HCT116 (cell line): ENCODE measurements at regions not wholly inside any gene's neighbourhood (a gene's known extent, or its start where the extent isn't known, plus 50 kb on each side); places are given as distances from the start of the nearest gene placed in this dataset.
A peak's percentile ranks its signal among the peaks of the same experiment; 100 is the strongest.
"Not testable (repeated sequence)": the region's sequence is repeated elsewhere in the genome, so short reads cannot be mapped to it uniquely, and the experiment has no call there.

ENCODE experiments used
- ATAC-seq: fragments of 200-7000 bp; cut with Tn5 transposase; 2 replicates; pipeline ENCODE4 v1.9.1; 2020; ENCODE audit warnings: mild to moderate bottlenecking, moderate library complexity
- BruUV-seq: library from RNA; stranded (reverse); fragments of 400-500 nt; replicated peaks from 2 replicates; lab custom pipeline; 2021; lab: Mats Ljungman, UMichigan
- CTCF ChIA-PET: fragments of 300-600 bp; sonication (Branson Sonifier 250); formaldehyde crosslinking; loops from one replicate; lab custom pipeline; 2021; ENCODE audit warnings: antibody characterized with exemption; lab: Charles Lee
- POLR2A ChIA-PET: fragments of 300-600, 350-600 bp; sonication (Branson Sonifier 250); formaldehyde crosslinking; loops from one replicate; lab custom pipeline; 2021; ENCODE audit warnings: antibody characterized with exemption; lab: Charles Lee
- RAD21 ChIA-PET, 2 experiments: fragments of 300-600 bp; sonication (Branson Sonifier 250); formaldehyde crosslinking; loops; one replicate each; lab custom pipeline; 2023; ENCODE audit warnings: low total read pairs in 2 of 2; ENCODE audit not compliant: uncharacterized antibody in 2 of 2, unreplicated experiment in 2 of 2, low non-redundant PET in 1 of 2; lab: Charles Lee
- DNase-seq: peaks from one replicate; pipeline ENCODE4 v3.0.0-alpha.2; 2010; ENCODE audit warnings: low read depth, low spot score
- H2AFZ ChIP-seq: fragments of 200-600 bp; shearing (Covaris generic), sonication (generic); 2 replicates; pipeline ENCODE4 v1.6.1; 2017; ENCODE audit warnings: low read depth, mixed run types, mixed read lengths, antibody characterized with exemption, low read length; ENCODE audit not compliant: poor library complexity, severe bottlenecking
- H3K27ac ChIP-seq: 2 replicates; pipeline ENCODE4 v1.5.1; 2012; ENCODE audit warnings: low read depth, low read length
- H3K27me3 ChIP-seq: fragments of 200-600 bp; sonication (generic); 2 replicates; pipeline ENCODE4 v1.6.1; 2016; ENCODE audit warnings: mixed run types, low read length, mixed read lengths; ENCODE audit not compliant: insufficient read depth
- H3K36me3 ChIP-seq, 2 experiments: fragments of 200-500 bp in 1 of 2; fragments of 200-600 bp in 1 of 2; sonication (Bioruptor generic) in 1 of 2; sonication (generic) in 1 of 2; 2 replicates each; pipeline versions ENCODE4 v1.5.1 to v1.6.1; 2014 to 2016; ENCODE audit warnings: low read length in 2 of 2, inconsistent platforms in 1 of 2, mixed read lengths in 1 of 2, mixed run types in 1 of 2; ENCODE audit not compliant: insufficient read depth in 2 of 2, control insufficient read depth in 1 of 2
- H3K4me1 ChIP-seq, 2 experiments: fragments of 200-600 bp in 1 of 2; sonication (generic) in 1 of 2; 2 replicates each; pipeline versions ENCODE4 v1.5.1 to v1.6.1; 2012 to 2017; ENCODE audit warnings: low read length in 2 of 2, inconsistent platforms in 1 of 2, mild to moderate bottlenecking in 1 of 2, mixed read lengths in 1 of 2, mixed run types in 1 of 2, moderate library complexity in 1 of 2; ENCODE audit not compliant: insufficient read depth in 2 of 2, control insufficient read depth in 1 of 2
- H3K4me2 ChIP-seq: fragments of 200-600 bp; sonication (generic); 2 replicates; pipeline ENCODE4 v1.6.1; 2017; ENCODE audit warnings: mixed run types, low read length, mixed read lengths
- H3K4me3 ChIP-seq, 2 experiments: fragments of 200-600 bp in 1 of 2; sonication (generic) in 1 of 2; replicated peaks in 1 of 2; 2 replicates each; pipeline ENCODE4 v1.5.1; 2011 to 2016; ENCODE audit warnings: low read length in 2 of 2, control low read depth in 1 of 2, low read depth in 1 of 2, mild to moderate bottlenecking in 1 of 2, mixed read lengths in 1 of 2, mixed run types in 1 of 2
- H3K79me2 ChIP-seq: fragments of 200-600 bp; sonication (generic); 2 replicates; pipeline ENCODE4 v1.6.1; 2017; ENCODE audit warnings: mild to moderate bottlenecking, mixed run types, low read length, moderate library complexity, mixed read lengths; ENCODE audit not compliant: insufficient read depth
- H3K9ac ChIP-seq: fragments of 200-600 bp; sonication (generic); 2 replicates; pipeline ENCODE4 v1.6.1; 2016; ENCODE audit warnings: low read length, mixed read lengths
- H3K9me2 ChIP-seq: fragments of 200-600 bp; sonication (generic), shearing (Covaris generic); 2 replicates; pipeline ENCODE4 v1.6.1; 2017; ENCODE audit warnings: mixed run types, mild to moderate bottlenecking, moderate library complexity; ENCODE audit not compliant: insufficient read depth
- H3K9me3 ChIP-seq, 2 experiments: fragments of 200-500 bp in 1 of 2; fragments of 200-600 bp in 1 of 2; sonication (Bioruptor generic) in 1 of 2; sonication (generic) in 1 of 2; 2 replicates each; pipeline ENCODE4 v1.6.1; 2014 to 2017; ENCODE audit warnings: low read length in 2 of 2, mixed read lengths in 2 of 2, inconsistent platforms in 1 of 2, low read depth in 1 of 2, mild to moderate bottlenecking in 1 of 2, mixed run types in 1 of 2, moderate library complexity in 1 of 2; ENCODE audit not compliant: control insufficient read depth in 1 of 2, insufficient read depth in 1 of 2
- H4K20me1 ChIP-seq: fragments of 200-600 bp; sonication (generic), shearing (Covaris generic); 2 replicates; pipeline ENCODE4 v1.6.1; 2017; ENCODE audit warnings: mixed run types, mild to moderate bottlenecking, moderate library complexity; ENCODE audit not compliant: insufficient read depth
- CBX3 ChIP-seq: IDR thresholded peaks from 2 replicates; pipeline ENCODE4 v1.6.1; 2012; ENCODE audit warnings: low read depth
- EGR1 ChIP-seq: IDR thresholded peaks from 2 replicates; pipeline ENCODE4 v1.6.1; 2012; ENCODE audit warnings: low read depth
- ELF1 ChIP-seq: IDR thresholded peaks from 2 replicates; pipeline ENCODE4 v1.6.1; 2012; ENCODE audit warnings: low read depth, borderline replicate concordance
- FOSL1 ChIP-seq: IDR thresholded peaks from 2 replicates; pipeline ENCODE4 v1.6.1; 2012; ENCODE audit warnings: low read depth
- POLR2AphosphoS5 ChIP-seq: IDR thresholded peaks from 2 replicates; pipeline ENCODE4 v1.6.1; 2011; ENCODE audit warnings: mild to moderate bottlenecking, low read depth, low read length, moderate library complexity
- RAD21 ChIP-seq: IDR thresholded peaks from 2 replicates; pipeline ENCODE4 v1.6.1; 2012; ENCODE audit warnings: low read depth, mild to moderate bottlenecking
- SIN3A ChIP-seq: IDR thresholded peaks from 2 replicates; pipeline ENCODE4 v1.6.1; 2012; ENCODE audit warnings: low read depth
- SP1 ChIP-seq: IDR thresholded peaks from 2 replicates; pipeline ENCODE4 v1.6.1; 2012; ENCODE audit warnings: low read depth
- intact Hi-C: fragments of 100-400 bp; cut with micrococcal nuclease; formaldehyde crosslinking; loops from 2 replicates; pipeline ENCODE4 v1.10.0; 2022
- TF ChIP-seq, protein P1 (sequence below), 3 experiments: fragments of 200-600 bp in 1 of 3; sonication (generic) in 1 of 3; IDR thresholded peaks in 2 of 3; conservative IDR thresholded peaks in 1 of 3; 2 replicates each; pipeline ENCODE4 v1.5.1; 2012 to 2017; ENCODE audit warnings: low read depth in 2 of 3, low read length in 2 of 3, antibody characterized with exemption in 1 of 3, borderline replicate concordance in 1 of 3, control low read depth in 1 of 3, mild to moderate bottlenecking in 1 of 3, mixed read lengths in 1 of 3, mixed run types in 1 of 3, moderate library complexity in 1 of 3; ENCODE audit not compliant: insufficient read depth in 1 of 3

DNA sequence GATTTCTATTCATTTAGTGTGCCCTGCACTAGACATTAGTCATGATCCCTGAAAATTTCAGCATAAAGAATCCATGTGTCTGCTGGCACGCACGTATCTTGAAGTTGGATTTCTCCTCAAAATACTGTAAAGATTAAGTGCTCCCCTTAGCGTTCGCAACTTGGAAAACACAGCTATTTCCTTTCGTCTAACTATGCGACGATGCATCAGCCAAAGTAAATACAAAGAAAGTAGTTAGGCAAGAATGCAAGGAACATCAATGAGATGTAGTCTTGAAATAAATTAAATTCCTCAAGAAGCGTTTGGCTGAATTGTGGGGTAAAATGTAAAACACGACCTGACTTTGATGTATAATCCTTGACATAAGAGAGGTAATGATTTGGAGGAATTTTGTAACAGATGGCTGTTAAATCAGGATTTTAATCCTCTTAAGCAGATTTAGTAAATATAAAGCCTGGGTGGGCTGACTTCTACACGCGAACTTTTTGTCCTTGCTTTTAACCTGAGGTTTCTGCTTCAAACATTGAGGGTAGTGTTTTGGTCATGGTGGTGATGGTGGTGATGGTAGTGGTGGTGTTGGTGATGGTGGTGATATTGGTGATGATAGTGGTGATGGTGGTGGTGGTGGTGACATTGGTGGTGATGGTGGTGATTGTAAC lies 88.2 kb downstream of the FOXF2 start (continued):
- no peak for TF ChIP-seq RAD21
- no peak for TF ChIP-seq SIN3A
- TF ChIP-seq EGR1 = no peak
- no peak for TF ChIP-seq FOSL1
- no peak for TF ChIP-seq ELF1
- TF ChIP-seq CBX3 = no peak
- TF ChIP-seq POLR2AphosphoS5 = no peak
- TF ChIP-seq, all 23 proteins: peak for 0

DNA sequence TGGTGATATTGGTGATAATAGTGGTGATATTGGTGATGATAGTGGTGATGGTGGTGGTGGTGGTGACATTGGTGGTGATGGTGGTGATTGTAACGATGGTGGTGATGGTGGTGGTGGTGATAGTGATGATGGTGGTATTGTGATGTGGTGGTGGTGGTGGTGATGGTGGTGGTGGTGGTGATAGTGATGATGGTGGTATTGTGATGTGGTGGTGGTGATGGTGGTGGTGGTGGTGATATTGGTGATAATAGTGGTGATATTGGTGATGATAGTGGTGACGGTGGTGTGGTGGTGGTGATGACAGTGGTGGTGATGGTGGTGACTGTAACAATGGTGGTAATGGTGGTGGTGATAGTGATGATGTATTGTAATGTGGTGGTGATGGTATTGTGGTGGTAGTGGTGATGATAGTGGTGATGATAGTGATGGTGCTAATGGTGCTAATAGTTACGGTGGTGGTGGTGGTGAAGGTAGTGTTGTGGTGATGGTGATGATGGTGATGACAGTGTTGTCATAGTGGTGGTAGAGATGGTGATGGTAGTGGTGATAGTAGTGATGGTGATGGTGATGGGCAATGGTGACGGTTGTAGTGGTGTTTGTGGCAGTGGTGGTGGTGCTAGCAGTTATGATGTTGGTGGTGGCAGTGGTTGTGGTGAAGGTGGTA lies 88.9 kb downstream of the FOXF2 start:
- H3K79me2 ChIP-seq, H4K20me1 ChIP-seq, intact Hi-C loops, H2AFZ ChIP-seq, H3K27ac ChIP-seq, RAD21 ChIA-PET, H3K4me2 ChIP-seq, CTCF ChIA-PET, ATAC-seq, H3K36me3 ChIP-seq, H3K9ac ChIP-seq, DNase-seq, H3K9me3 ChIP-seq, BruUV-seq, H3K27me3 ChIP-seq, H3K9me2 ChIP-seq, H3K4me3 ChIP-seq, POLR2A ChIA-PET: not testable (repeated sequence)
- peaks cover 5 to 37% of the 10 kb centered on the region in 2 experiments; a peak in 3 of 4 replicates for H3K4me1 ChIP-seq

DNA sequence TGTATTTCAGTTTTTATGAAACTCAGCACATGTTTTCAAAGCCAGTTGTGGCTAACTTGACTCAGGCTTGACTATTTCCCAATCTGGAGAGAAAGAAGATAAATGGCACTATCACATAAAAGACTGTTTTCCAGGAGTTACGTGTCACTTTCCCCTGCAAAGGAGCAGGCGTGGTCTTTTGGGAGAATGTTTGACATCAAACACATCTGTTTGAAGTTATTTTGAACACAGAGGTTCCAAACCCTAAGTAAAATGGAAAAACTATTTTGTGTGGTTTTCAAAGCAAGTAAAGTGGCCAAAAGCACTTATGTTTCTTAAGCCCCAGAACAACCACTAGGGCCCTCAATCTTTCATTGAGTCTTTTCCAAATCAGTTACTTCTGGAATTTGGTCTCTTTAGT lies 89.7 kb downstream of the FOXF2 start:
- H3K4me1 ChIP-seq = peaks cover 5 to 37% of the 10 kb centered on the region in 2 experiments; a peak in 3 of 4 replicates
- intact Hi-C loops = no loop called here
- ChIA-PET RAD21 (no interaction called here), POLR2A (no interaction called here), CTCF (no interaction called here)
- BruUV-seq = no TSS peak
- no peaks in the 10 kb centered on the region for H4K20me1 ChIP-seq
- H3K4me2 ChIP-seq = no peak overlapping the region
- ATAC-seq (no peak), DNase-seq (no peak)
- H3K27ac ChIP-seq = no peak overlapping the region
- H3K27me3 ChIP-seq = no peaks in the 10 kb centered on the region
- H2AFZ ChIP-seq = no peak overlapping the region
- H3K36me3 ChIP-seq = no peaks in the 10 kb centered on the region
- no peaks in the 10 kb centered on the region for H3K9me2 ChIP-seq
- H3K79me2 ChIP-seq = no peaks in the 10 kb centered on the region
- H3K4me3 ChIP-seq = no peak overlapping the region
- H3K9me3 ChIP-seq = no peaks in the 10 kb centered on the region
- no peak for TF ChIP-seq SP1
- TF ChIP-seq, protein P1, sequence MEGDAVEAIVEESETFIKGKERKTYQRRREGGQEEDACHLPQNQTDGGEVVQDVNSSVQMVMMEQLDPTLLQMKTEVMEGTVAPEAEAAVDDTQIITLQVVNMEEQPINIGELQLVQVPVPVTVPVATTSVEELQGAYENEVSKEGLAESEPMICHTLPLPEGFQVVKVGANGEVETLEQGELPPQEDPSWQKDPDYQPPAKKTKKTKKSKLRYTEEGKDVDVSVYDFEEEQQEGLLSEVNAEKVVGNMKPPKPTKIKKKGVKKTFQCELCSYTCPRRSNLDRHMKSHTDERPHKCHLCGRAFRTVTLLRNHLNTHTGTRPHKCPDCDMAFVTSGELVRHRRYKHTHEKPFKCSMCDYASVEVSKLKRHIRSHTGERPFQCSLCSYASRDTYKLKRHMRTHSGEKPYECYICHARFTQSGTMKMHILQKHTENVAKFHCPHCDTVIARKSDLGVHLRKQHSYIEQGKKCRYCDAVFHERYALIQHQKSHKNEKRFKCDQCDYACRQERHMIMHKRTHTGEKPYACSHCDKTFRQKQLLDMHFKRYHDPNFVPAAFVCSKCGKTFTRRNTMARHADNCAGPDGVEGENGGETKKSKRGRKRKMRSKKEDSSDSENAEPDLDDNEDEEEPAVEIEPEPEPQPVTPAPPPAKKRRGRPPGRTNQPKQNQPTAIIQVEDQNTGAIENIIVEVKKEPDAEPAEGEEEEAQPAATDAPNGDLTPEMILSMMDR (IDR thresholded peaks at IDR 0.05 in 2 of 3, conservative IDR thresholded peaks at IDR 0.05 in 1 of 3; ENCODE audit: borderline replicate concordance in 1 of 3, insufficient read depth in 1 of 3, low read depth in 2 of 3, low read length in 2 of 3) = 0 out of 6 replicates have a peak, but pooled peaks of 1 of the 3 experiments have one; percentile 15
- H3K9ac ChIP-seq = no peak overlapping the region
